Panc1 (cell line): ENCODE measurements at regions not wholly inside any gene's neighbourhood (a gene's known extent, or its start where the extent isn't known, plus 50 kb on each side); places are given as distances from the start of the nearest gene placed in this dataset.

Experiments used
- ATAC-seq: fragments of 200-7000 bp; cut with Tn5 transposase; 2 replicates; pipeline ENCODE4 v1.9.1; 2020; ENCODE audit warnings: mild to moderate bottlenecking, moderate library complexity
- BruUV-seq: library from RNA; stranded (reverse); fragments of 400-500 nt; replicated peaks from 2 replicates; lab custom pipeline; 2021; lab: Mats Ljungman, UMichigan
- CTCF ChIA-PET: fragments of 300-600 bp; sonication (Branson Sonifier 250); formaldehyde crosslinking; loops from one replicate; lab custom pipeline; 2022; ENCODE audit warnings: antibody characterized with exemption; lab: Charles Lee
- POLR2A ChIA-PET: fragments of 300-600 bp; sonication (Branson Sonifier 250); formaldehyde crosslinking; loops from one replicate; lab custom pipeline; 2022; ENCODE audit warnings: antibody characterized with exemption; lab: Charles Lee
- DNase-seq: peaks from one replicate; pipeline ENCODE4 v3.0.0-alpha.2; 2010; ENCODE audit warnings: low read depth, low spot score
- H3K27ac ChIP-seq: 2 replicates; pipeline ENCODE4 v1.5.1; 2011; ENCODE audit warnings: mild to moderate bottlenecking, low read length, inconsistent platforms
- H3K27me3 ChIP-seq: fragments of 200-500 bp; sonication (Bioruptor generic); 2 replicates; pipeline ENCODE4 v1.6.0; 2014; ENCODE audit warnings: low read length, inconsistent platforms; ENCODE audit not compliant: control insufficient read depth, insufficient read depth
- H3K36me3 ChIP-seq: fragments of 200-500 bp; sonication (Bioruptor generic); 2 replicates; pipeline ENCODE4 v1.5.1; 2014; ENCODE audit warnings: inconsistent platforms, mild to moderate bottlenecking, low read length, moderate library complexity; ENCODE audit not compliant: control insufficient read depth, insufficient read depth
- H3K4me1 ChIP-seq: 2 replicates; pipeline ENCODE4 v1.5.1; 2011; ENCODE audit warnings: inconsistent platforms, mild to moderate bottlenecking, low read length, moderate library complexity; ENCODE audit not compliant: control insufficient read depth, insufficient read depth
- H3K4me3 ChIP-seq, 2 experiments: 2 replicates each; pipeline ENCODE4 v1.5.1; 2011 to 2012; ENCODE audit warnings: low read depth in 2 of 2, low read length in 2 of 2, mild to moderate bottlenecking in 2 of 2, inconsistent platforms in 1 of 2, moderate library complexity in 1 of 2
- H3K9me3 ChIP-seq: fragments of 200-500 bp; sonication (Bioruptor generic); 2 replicates; pipeline ENCODE4 v1.5.1; 2014; ENCODE audit warnings: low read depth, mild to moderate bottlenecking, inconsistent platforms, low read length, moderate library complexity; ENCODE audit not compliant: control insufficient read depth, insufficient read depth
- CTCF ChIP-seq: fragments of 450-650 bp; IDR thresholded peaks from 2 replicates; pipeline ENCODE4 v1.5.1; 2017; ENCODE audit warnings: mild to moderate bottlenecking
- POLR2AphosphoS5 ChIP-seq: IDR thresholded peaks from 2 replicates; pipeline ENCODE4 v1.6.1; 2012; ENCODE audit warnings: mild to moderate bottlenecking, low read depth, low read length, moderate library complexity
- SIN3A ChIP-seq: IDR thresholded peaks from 2 replicates; pipeline ENCODE4 v1.6.1; 2012; ENCODE audit warnings: low read depth, mild to moderate bottlenecking, low read length, moderate library complexity, borderline replicate concordance; ENCODE audit not compliant: insufficient read depth
- TCF7L2 ChIP-seq: IDR thresholded peaks from 2 replicates; pipeline ENCODE4 v1.6.1; 2011; ENCODE audit warnings: mild to moderate bottlenecking, low read depth, low read length, inconsistent platforms
- in situ Hi-C: cut with HindIII; loops from 2 replicates; pipeline ENCODE4 v1.10.0; 2016; ENCODE audit warnings: low sequenced_read_pairs, low pct_unique_long_range_greater_than_20kb
- intact Hi-C: fragments of 100-400 bp; cut with micrococcal nuclease; formaldehyde crosslinking; loops from one replicate; pipeline ENCODE4 v1.10.0; 2022; ENCODE audit not compliant: unreplicated experiment
- TF ChIP-seq, protein P1 (sequence below), 2 experiments: IDR thresholded peaks; 2 replicates each; pipeline ENCODE4 v1.6.1; 2011 to 2012; ENCODE audit warnings: low read depth in 2 of 2, control low read depth in 1 of 2, low read length in 1 of 2, mild to moderate bottlenecking in 1 of 2, moderate library complexity in 1 of 2; ENCODE audit not compliant: insufficient read depth in 1 of 2

GRCh38 chr21:24197132-24197643 lies 1410.1 kb downstream of the MRPL39 start:
- DNase-seq = no peak
- POLR2A ChIA-PET = no interaction called here
- BruUV-seq = no TSS peak
- in situ Hi-C loops (no loop called here), intact Hi-C loops (no loop called here)
- ATAC-seq = no peak
- no peaks in the 10 kb centered on the region; the same call in 1 of the 2 replicates for H3K36me3 ChIP-seq
- H3K4me1 ChIP-seq = no peaks in the 10 kb centered on the region
- TF ChIP-seq CTCF (no peak), TCF7L2 (no peak)
- TF ChIP-seq, protein P1, sequence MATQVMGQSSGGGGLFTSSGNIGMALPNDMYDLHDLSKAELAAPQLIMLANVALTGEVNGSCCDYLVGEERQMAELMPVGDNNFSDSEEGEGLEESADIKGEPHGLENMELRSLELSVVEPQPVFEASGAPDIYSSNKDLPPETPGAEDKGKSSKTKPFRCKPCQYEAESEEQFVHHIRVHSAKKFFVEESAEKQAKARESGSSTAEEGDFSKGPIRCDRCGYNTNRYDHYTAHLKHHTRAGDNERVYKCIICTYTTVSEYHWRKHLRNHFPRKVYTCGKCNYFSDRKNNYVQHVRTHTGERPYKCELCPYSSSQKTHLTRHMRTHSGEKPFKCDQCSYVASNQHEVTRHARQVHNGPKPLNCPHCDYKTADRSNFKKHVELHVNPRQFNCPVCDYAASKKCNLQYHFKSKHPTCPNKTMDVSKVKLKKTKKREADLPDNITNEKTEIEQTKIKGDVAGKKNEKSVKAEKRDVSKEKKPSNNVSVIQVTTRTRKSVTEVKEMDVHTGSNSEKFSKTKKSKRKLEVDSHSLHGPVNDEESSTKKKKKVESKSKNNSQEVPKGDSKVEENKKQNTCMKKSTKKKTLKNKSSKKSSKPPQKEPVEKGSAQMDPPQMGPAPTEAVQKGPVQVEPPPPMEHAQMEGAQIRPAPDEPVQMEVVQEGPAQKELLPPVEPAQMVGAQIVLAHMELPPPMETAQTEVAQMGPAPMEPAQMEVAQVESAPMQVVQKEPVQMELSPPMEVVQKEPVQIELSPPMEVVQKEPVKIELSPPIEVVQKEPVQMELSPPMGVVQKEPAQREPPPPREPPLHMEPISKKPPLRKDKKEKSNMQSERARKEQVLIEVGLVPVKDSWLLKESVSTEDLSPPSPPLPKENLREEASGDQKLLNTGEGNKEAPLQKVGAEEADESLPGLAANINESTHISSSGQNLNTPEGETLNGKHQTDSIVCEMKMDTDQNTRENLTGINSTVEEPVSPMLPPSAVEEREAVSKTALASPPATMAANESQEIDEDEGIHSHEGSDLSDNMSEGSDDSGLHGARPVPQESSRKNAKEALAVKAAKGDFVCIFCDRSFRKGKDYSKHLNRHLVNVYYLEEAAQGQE (IDR thresholded peaks at IDR 0.05; ENCODE audit: insufficient read depth in 1 of 2, low read depth in 2 of 2, low read length in 1 of 2) = no peak
- H3K9me3 ChIP-seq = no peaks in the 10 kb centered on the region
- H3K27me3 ChIP-seq = no peaks in the 10 kb centered on the region
- no peak overlapping the region for H3K4me3 ChIP-seq
- H3K27ac ChIP-seq = no peak overlapping the region
- CTCF ChIA-PET = no interaction called here

DNA sequence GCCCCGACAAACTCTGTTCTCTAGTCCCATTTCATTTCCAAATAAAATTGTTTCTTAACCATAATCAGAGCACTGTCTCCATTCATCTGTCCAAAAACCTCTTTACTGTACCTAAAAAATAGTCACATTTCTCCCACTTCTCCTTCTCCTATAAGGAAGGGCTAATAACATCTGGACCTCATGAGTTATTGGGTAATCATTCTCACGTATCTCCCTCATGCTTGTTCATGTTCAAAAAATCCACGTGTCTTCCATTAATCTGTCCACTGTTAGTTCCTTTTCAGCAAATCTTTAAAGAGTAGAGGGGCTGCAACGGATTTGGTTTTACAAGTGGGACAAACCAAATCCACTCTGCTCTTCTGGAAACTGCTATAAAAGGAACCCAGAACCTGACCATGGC lies 1418.8 kb downstream of the MRPL39 start:
- TF ChIP-seq TCF7L2 (no peak), CTCF (no peak), SIN3A (no peak), POLR2AphosphoS5 (no peak)
- TF ChIP-seq, protein P1 (IDR thresholded peaks at IDR 0.05; ENCODE audit: insufficient read depth in 1 of 2, low read depth in 2 of 2, low read length in 1 of 2) = no peak
- POLR2A ChIA-PET = no interaction called here

More for the DNA sequence above, 1418.8 kb downstream of the MRPL39 start:
- Histone ChIP-seq H3K27me3 (no peaks in the 10 kb centered on the region), H3K4me3 (no peak overlapping the region), H3K9me3 (no peaks in the 10 kb centered on the region), H3K36me3 (no peaks in the 10 kb centered on the region), H3K4me1 (no peaks in the 10 kb centered on the region), H3K27ac (no peak overlapping the region)
- no peak for DNase-seq
- BruUV-seq = no TSS peak
- in situ Hi-C loops = no loop called here
- ATAC-seq = no peak
- CTCF ChIA-PET = no interaction called here
- intact Hi-C loops = no loop called here
